Calu3 (cell line): ENCODE measurements at regions not wholly inside any gene's neighbourhood (a gene's known extent, or its start where the extent isn't known, plus 50 kb on each side); places are given as distances from the start of the nearest gene placed in this dataset.
"Not testable (repeated sequence)": the region's sequence is repeated elsewhere in the genome, so short reads cannot be mapped to it uniquely, and the experiment has no call there.

Experiments
- BruUV-seq: library from RNA; stranded (reverse); fragments of 400-500 nt; replicated peaks from 2 replicates; lab custom pipeline; 2021; lab: Mats Ljungman, UMichigan
- CTCF ChIA-PET: fragments of 300-600 bp; sonication (Branson Sonifier 250); formaldehyde crosslinking; loops from one replicate; lab custom pipeline; 2022; ENCODE audit warnings: antibody characterized with exemption; lab: Charles Lee
- DNase-seq: peaks from one replicate; pipeline ENCODE4 v3.0.0; 2022
- H3K27ac Mint-ChIP-seq: one replicate; pipeline ENCODE4 v1.8.0; 2022; ENCODE audit warnings: mixed read lengths; ENCODE audit not compliant: unreplicated experiment
- H3K27me3 Mint-ChIP-seq: one replicate; pipeline ENCODE4 v1.8.0; 2022; ENCODE audit warnings: mixed read lengths; ENCODE audit not compliant: unreplicated experiment
- H3K36me3 Mint-ChIP-seq: one replicate; pipeline ENCODE4 v1.8.0; 2022; ENCODE audit warnings: mild to moderate bottlenecking, moderate library complexity, mixed read lengths; ENCODE audit not compliant: insufficient read depth, unreplicated experiment
- H3K4me1 Mint-ChIP-seq: one replicate; pipeline ENCODE4 v1.8.0; 2022; ENCODE audit warnings: mild to moderate bottlenecking, low read depth, mixed read lengths; ENCODE audit not compliant: unreplicated experiment
- H3K4me3 Mint-ChIP-seq: one replicate; pipeline ENCODE4 v1.8.0; 2022; ENCODE audit warnings: mild to moderate bottlenecking, low read depth, moderate library complexity, mixed read lengths; ENCODE audit not compliant: unreplicated experiment
- H3K9me3 Mint-ChIP-seq: one replicate; pipeline ENCODE4 v1.8.0; 2022; ENCODE audit warnings: low read depth, mixed read lengths; ENCODE audit not compliant: unreplicated experiment
- intact Hi-C: fragments of 100-400 bp; cut with micrococcal nuclease; formaldehyde crosslinking; loops from one replicate; pipeline ENCODE4 v1.10.0; 2022; ENCODE audit not compliant: unreplicated experiment
- TF ChIP-seq, protein P1 (sequence below): fragments of 200-600 bp; IDR thresholded peaks from one replicate; pipeline ENCODE4 v1.8.0; 2022; ENCODE audit warnings: antibody characterized with exemption; ENCODE audit not compliant: unreplicated experiment

DNA sequence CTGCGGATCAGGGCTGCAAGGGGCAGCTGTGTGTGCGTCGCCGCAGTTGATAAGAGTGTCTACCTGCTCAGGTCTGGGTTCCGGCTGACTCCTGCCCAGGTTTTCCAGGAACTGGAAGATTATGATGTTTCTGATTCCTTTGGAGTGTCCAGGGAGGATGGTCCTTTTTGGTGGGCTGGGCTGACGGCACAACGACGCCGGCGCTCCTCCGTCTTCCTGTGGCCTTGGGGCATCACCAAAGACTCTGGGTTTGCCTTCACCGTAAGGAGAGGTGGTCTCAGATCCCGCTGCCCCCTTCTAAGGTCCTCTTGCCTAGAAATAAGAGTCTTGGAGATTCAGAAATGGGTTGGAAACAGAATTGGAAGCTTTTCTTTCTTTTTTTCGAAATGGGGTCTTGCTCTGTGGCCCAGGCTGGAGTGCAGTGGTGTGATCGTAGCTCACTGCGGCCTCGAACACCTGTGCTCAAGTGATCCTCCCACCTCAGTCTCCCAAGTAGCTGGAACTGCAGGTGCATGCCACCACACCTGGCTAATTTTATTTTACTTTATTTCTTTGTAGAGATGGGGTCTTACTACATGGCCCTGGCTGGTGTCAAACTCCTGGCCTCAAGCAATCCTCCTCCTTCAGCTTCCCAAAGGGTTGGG lies 1245.5 kb upstream of the PHF14 start:
- H3K27me3 Mint-ChIP-seq, H3K27ac Mint-ChIP-seq, H3K4me3 Mint-ChIP-seq, H3K9me3 Mint-ChIP-seq, DNase-seq, intact Hi-C loops, H3K4me1 Mint-ChIP-seq, CTCF ChIA-PET, H3K36me3 Mint-ChIP-seq, BruUV-seq: not testable (repeated sequence)

- no peak for DNase-seq
- Mint-ChIP-seq H3K27ac (no peak overlapping the region), H3K27me3 (no peaks in the 10 kb centered on the region), H3K36me3 (no peaks in the 10 kb centered on the region), H3K9me3 (peaks cover 9% of the 10 kb centered on the region), H3K4me3 (no peak overlapping the region), H3K4me1 (no peaks in the 10 kb centered on the region)
- BruUV-seq, result no TSS peak
- TF ChIP-seq, protein P1, sequence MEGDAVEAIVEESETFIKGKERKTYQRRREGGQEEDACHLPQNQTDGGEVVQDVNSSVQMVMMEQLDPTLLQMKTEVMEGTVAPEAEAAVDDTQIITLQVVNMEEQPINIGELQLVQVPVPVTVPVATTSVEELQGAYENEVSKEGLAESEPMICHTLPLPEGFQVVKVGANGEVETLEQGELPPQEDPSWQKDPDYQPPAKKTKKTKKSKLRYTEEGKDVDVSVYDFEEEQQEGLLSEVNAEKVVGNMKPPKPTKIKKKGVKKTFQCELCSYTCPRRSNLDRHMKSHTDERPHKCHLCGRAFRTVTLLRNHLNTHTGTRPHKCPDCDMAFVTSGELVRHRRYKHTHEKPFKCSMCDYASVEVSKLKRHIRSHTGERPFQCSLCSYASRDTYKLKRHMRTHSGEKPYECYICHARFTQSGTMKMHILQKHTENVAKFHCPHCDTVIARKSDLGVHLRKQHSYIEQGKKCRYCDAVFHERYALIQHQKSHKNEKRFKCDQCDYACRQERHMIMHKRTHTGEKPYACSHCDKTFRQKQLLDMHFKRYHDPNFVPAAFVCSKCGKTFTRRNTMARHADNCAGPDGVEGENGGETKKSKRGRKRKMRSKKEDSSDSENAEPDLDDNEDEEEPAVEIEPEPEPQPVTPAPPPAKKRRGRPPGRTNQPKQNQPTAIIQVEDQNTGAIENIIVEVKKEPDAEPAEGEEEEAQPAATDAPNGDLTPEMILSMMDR, result no peak
- CTCF ChIA-PET, result no interaction called here
- intact Hi-C loops, result no loop called here
Measured at GRCh38 chr7:9752033-9752432, 1221.6 kb upstream of the PHF14 start.

DNA sequence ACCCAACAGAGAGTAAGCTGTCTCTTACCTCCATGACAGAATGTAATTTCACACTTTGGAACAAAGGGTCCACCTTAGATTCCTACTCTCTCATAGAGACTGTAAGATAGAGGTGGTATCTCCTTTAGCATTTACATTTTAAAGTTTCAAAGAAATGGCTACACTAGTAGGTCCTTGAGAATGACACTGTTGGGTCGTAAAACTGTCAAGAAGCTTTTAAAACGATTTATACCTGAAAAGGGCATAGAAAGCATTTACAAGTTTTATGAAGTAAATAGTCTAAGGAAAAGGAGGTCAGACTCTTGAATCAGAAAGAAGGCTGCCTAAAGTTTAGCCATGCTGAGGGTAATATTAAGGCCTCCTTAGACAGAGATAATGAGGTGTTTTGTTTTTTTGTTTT lies 1212.4 kb upstream of the PHF14 start:
- intact Hi-C loops, result no loop called here
- H3K9me3 Mint-ChIP-seq, result no peaks in the 10 kb centered on the region
- H3K27ac Mint-ChIP-seq, result no peak overlapping the region
- no TSS peak for BruUV-seq
- TF ChIP-seq, protein P1, result no peak
- no peaks in the 10 kb centered on the region for H3K4me1 Mint-ChIP-seq
- H3K36me3 Mint-ChIP-seq, result no peaks in the 10 kb centered on the region
- H3K4me3 Mint-ChIP-seq, result no peak overlapping the region
- H3K27me3 Mint-ChIP-seq, result no peaks in the 10 kb centered on the region
- DNase-seq, result no peak
- CTCF ChIA-PET, result no interaction called here

DNA sequence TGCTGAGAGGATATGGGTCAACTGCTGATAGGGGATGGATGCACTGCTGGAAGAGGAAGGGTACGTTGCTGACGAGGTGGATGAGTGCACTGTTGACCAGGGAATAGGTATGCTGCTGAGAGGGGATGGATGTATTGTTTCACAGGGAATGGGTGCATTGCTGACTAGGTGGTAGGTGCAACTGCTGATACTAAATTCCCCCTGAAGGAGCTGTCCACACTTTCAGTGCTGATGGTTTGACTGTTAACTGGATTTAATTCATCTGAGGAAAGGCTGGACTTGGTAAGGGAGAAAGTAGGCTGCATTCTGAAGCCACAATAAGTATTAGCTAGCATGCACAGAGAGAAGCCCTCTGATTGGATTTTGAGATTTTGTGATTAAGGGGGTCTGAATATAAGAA lies 1196.8 kb upstream of the PHF14 start:
- Mint-ChIP-seq H3K4me1 (no peaks in the 10 kb centered on the region), H3K27me3 (no peaks in the 10 kb centered on the region), H3K9me3 (peaks cover 24% of the 10 kb centered on the region), H3K36me3 (no peaks in the 10 kb centered on the region), H3K4me3 (no peak overlapping the region), H3K27ac (no peak overlapping the region)
- CTCF ChIA-PET, result no interaction called here
- BruUV-seq, result no TSS peak
- TF ChIP-seq, protein P1, result no peak
- no peak for DNase-seq
- intact Hi-C loops, result no loop called here

- TF ChIP-seq, protein P1, result no peak
Measured at GRCh38 chr7:9778367-9778766, 1195.3 kb upstream of the PHF14 start.

More at GRCh38 chr7:9778367-9778766, 1195.3 kb upstream of the PHF14 start:
- BruUV-seq, result no TSS peak
- CTCF ChIA-PET, result no interaction called here
- Mint-ChIP-seq H3K4me3 (no peak overlapping the region), H3K9me3 (peaks cover 20% of the 10 kb centered on the region), H3K36me3 (no peaks in the 10 kb centered on the region), H3K27ac (no peak overlapping the region), H3K27me3 (no peaks in the 10 kb centered on the region), H3K4me1 (no peaks in the 10 kb centered on the region)
- intact Hi-C loops, result no loop called here
- no peak for DNase-seq
